ENCODE measurements at regions not wholly inside any gene's neighbourhood (a gene's known extent, or its start where the extent isn't known, plus 50 kb on each side); places are given as distances from the start of the nearest gene placed in this dataset.
A peak's percentile ranks its signal among the peaks of the same experiment; 100 is the strongest.
"Not testable (repeated sequence)": the region's sequence is repeated elsewhere in the genome, so short reads cannot be mapped to it uniquely, and the experiment has no call there.

DNA sequence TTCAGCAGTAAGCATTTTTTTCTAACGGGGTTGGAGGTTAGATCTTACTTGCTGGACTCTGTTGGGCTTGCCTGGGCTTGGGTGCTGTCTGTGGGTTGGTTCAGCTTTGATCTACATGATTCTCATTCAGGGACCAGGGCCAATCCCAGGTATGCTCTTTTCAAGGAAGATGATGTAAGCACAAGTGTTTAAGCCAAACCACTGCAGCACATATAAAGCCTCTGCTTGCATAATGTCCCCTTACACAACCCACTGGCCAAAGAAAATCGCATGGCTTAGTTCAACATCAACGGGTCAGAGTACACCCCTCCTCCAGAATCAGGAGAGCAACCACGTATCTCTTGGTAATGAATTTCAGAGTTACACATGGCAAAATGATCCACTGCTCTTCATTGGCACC, 83.9 kb downstream of the DNAJB9 start:
- Histone ChIP-seq H3K4me1 (ENCODE audit: control insufficient read depth, insufficient read depth, low read length) (no peaks in the 10 kb centered on the region), H3K27ac (ENCODE audit: extremely low read depth, low read depth, low read length) (no peak overlapping the region), H3K4me3 (ENCODE audit: low read depth, low read length) (no peak overlapping the region), H3K36me3 (ENCODE audit: control insufficient read depth in 2 of 2, insufficient read depth in 1 of 2, low read length in 2 of 2) (no peaks in the 10 kb centered on the region), H3K9me3 (ENCODE audit: control insufficient read depth, insufficient read depth, low read depth, low read length) (no peaks in the 10 kb centered on the region)
- CTCF ChIA-PET: no interaction called here
- TF ChIP-seq ZIC2 (tag by site-specific recombination; IDR thresholded peaks at IDR 0.05) (no peak), FEZF1 (tag by site-specific recombination; IDR thresholded peaks at IDR 0.05) (peak; percentile 42; the same call in 1 of the 2 replicates)
- POLR2A ChIA-PET: no interaction called here

GRCh38 chr7:108657140-108657726, 87.6 kb downstream of the DNAJB9 start:
- H3K4me3 ChIP-seq (ENCODE audit: low read depth, low read length); H3K9me3 ChIP-seq (ENCODE audit: control insufficient read depth, insufficient read depth, low read depth, low read length); H3K36me3 ChIP-seq (ENCODE audit: control insufficient read depth in 2 of 2, insufficient read depth in 1 of 2, low read length in 2 of 2); H3K27ac ChIP-seq (ENCODE audit: extremely low read depth, low read depth, low read length); POLR2A ChIA-PET; H3K4me1 ChIP-seq (ENCODE audit: control insufficient read depth, insufficient read depth, low read length): not testable (repeated sequence)
- CTCF ChIA-PET: interaction anchor here (0.5 kb wide), 1 partner anchor 28 kb away, joined by 3 read pairs; no protein-coding TSS in a partner anchor

DNA sequence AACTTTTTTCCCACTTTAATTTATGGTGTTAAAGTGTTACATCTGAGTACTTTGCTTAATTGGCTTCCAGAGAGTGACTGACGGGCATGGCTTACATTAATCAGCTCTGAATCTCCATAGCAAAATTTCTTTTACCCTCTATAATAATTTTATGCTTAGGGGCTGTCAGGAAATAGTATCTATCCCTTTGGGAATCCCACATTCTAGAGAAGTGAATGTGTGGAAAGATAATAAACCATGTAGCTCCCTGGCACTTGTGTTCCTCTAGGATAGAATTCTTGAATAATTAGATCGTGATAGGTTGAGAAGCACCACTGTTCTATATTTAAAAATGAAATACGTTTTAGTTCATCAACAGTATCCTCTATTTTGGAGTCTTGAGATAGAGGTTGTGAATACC, 89.6 kb downstream of the DNAJB9 start:
- no peak overlapping the region for H3K27ac ChIP-seq (ENCODE audit: extremely low read depth, low read depth, low read length)
- ChIA-PET POLR2A (no interaction called here), CTCF (no interaction called here)
- H3K36me3 ChIP-seq (ENCODE audit: control insufficient read depth in 2 of 2, insufficient read depth in 1 of 2, low read length in 2 of 2): no peaks in the 10 kb centered on the region
- no peaks in the 10 kb centered on the region for H3K9me3 ChIP-seq (ENCODE audit: control insufficient read depth, insufficient read depth, low read depth, low read length)
- no peak overlapping the region for H3K4me3 ChIP-seq (ENCODE audit: low read depth, low read length)
- H3K4me1 ChIP-seq (ENCODE audit: control insufficient read depth, insufficient read depth, low read length): no peaks in the 10 kb centered on the region
- no peak for TF ChIP-seq SETDB1 (IDR thresholded peaks at IDR 0.05; ENCODE audit: insufficient read length, low read length)
- no peak for TF ChIP-seq PRDM10 (tag by site-specific recombination; IDR thresholded peaks at IDR 0.05)
- TF ChIP-seq, protein P1, sequence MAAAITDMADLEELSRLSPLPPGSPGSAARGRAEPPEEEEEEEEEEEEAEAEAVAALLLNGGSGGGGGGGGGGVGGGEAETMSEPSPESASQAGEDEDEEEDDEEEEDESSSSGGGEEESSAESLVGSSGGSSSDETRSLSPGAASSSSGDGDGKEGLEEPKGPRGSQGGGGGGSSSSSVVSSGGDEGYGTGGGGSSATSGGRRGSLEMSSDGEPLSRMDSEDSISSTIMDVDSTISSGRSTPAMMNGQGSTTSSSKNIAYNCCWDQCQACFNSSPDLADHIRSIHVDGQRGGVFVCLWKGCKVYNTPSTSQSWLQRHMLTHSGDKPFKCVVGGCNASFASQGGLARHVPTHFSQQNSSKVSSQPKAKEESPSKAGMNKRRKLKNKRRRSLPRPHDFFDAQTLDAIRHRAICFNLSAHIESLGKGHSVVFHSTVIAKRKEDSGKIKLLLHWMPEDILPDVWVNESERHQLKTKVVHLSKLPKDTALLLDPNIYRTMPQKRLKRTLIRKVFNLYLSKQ (tag by site-specific recombination; IDR thresholded peaks at IDR 0.05; ENCODE audit: borderline replicate concordance): no peak
- TF ChIP-seq YY1 (tag by site-specific recombination; IDR thresholded peaks at IDR 0.05): no peak
- TF ChIP-seq ZNF140 (tag by site-specific recombination; IDR thresholded peaks at IDR 0.05): no peak
- no peak for TF ChIP-seq ZBTB11 (tag by site-specific recombination; conservative IDR thresholded peaks at IDR 0.05; ENCODE audit: low read depth)
- no peak for TF ChIP-seq EGR2 (tag by site-specific recombination; IDR thresholded peaks at IDR 0.05; ENCODE audit: low read depth)
- no peak for TF ChIP-seq ZNF701 (tag by site-specific recombination; IDR thresholded peaks at IDR 0.05)
- no peak for TF ChIP-seq KLF1 (tag by site-specific recombination; IDR thresholded peaks at IDR 0.05)
- TF ChIP-seq ZNF560 (tag by site-specific recombination; IDR thresholded peaks at IDR 0.05; ENCODE audit: borderline replicate concordance): no peak
- TF ChIP-seq ZNF677 (tag by site-specific recombination; IDR thresholded peaks at IDR 0.05): no peak
- TF ChIP-seq MYNN (tag by site-specific recombination; IDR thresholded peaks at IDR 0.05; ENCODE audit: borderline replicate concordance): no peak
- TF ChIP-seq, protein P2, sequence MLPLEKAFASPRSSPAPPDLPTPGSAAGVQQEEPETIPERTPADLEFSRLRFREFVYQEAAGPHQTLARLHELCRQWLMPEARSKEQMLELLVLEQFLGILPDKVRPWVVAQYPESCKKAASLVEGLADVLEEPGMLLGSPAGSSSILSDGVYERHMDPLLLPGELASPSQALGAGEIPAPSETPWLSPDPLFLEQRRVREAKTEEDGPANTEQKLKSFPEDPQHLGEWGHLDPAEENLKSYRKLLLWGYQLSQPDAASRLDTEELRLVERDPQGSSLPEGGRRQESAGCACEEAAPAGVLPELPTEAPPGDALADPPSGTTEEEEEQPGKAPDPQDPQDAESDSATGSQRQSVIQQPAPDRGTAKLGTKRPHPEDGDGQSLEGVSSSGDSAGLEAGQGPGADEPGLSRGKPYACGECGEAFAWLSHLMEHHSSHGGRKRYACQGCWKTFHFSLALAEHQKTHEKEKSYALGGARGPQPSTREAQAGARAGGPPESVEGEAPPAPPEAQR (tag by site-specific recombination; IDR thresholded peaks at IDR 0.05): no peak
- TF ChIP-seq ZNF558 (tag by site-specific recombination; IDR thresholded peaks at IDR 0.05): no peak
- TF ChIP-seq, protein P3, sequence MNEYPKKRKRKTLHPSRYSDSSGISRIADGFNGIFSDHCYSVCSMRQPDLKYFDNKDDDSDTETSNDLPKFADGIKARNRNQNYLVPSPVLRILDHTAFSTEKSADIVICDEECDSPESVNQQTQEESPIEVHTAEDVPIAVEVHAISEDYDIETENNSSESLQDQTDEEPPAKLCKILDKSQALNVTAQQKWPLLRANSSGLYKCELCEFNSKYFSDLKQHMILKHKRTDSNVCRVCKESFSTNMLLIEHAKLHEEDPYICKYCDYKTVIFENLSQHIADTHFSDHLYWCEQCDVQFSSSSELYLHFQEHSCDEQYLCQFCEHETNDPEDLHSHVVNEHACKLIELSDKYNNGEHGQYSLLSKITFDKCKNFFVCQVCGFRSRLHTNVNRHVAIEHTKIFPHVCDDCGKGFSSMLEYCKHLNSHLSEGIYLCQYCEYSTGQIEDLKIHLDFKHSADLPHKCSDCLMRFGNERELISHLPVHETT (tag by site-specific recombination; IDR thresholded peaks at IDR 0.05): no peak
- TF ChIP-seq KLF10 (tag by site-specific recombination; IDR thresholded peaks at IDR 0.05): no peak
- TF ChIP-seq ZNF629 (tag by site-specific recombination; IDR thresholded peaks at IDR 0.05): no peak
- no peak for TF ChIP-seq ZNF423 (tag by site-specific recombination; IDR thresholded peaks at IDR 0.05)
